Heart right ventricle (tissue), 16 donors: ENCODE measurements at regions not wholly inside any gene's neighbourhood (a gene's known extent, or its start where the extent isn't known, plus 50 kb on each side); places are given as distances from the start of the nearest gene placed in this dataset.

Experiments used
- ATAC-seq, 8 donors: fragments of 200-7000 bp; cut with Tn5 transposase; one replicate each; pipeline ENCODE4 v1.9.1; 2020; ENCODE audit warnings: mild to moderate bottlenecking in 8 of 8, moderate library complexity in 8 of 8, moderate number of reproducible peaks in 1 of 8
- DNase-seq, 2 donors: peaks; one replicate each; pipeline ENCODE4 v3.0.0-alpha.2; 2020
- H3K27ac ChIP-seq, 10 donors: fragments of 200-600 bp; sonication (generic) in 2 of 10; one replicate each; pipeline versions ENCODE4 v1.5.0 to v1.8.0; 2020 to 2022; ENCODE audit warnings: mild to moderate bottlenecking in 3 of 10
- H3K27me3 ChIP-seq, 7 donors: fragments of 200-600 bp; one replicate each; pipeline ENCODE4 v1.8.0; 2021 to 2022; ENCODE audit warnings: mild to moderate bottlenecking in 2 of 7
- H3K36me3 ChIP-seq, 9 donors: fragments of 200-600 bp; sonication (generic) in 1 of 9; one replicate each; pipeline versions ENCODE4 v1.5.0 to v1.8.0; 2020 to 2022; ENCODE audit warnings: mild to moderate bottlenecking in 2 of 9
- H3K4me1 ChIP-seq, 9 donors: fragments of 200-600 bp; sonication (generic) in 1 of 9; one replicate each; pipeline versions ENCODE4 v1.5.0 to v1.8.0; 2020 to 2022; ENCODE audit warnings: mild to moderate bottlenecking in 4 of 9
- H3K4me3 ChIP-seq, 10 donors: fragments of 200-600 bp; sonication (generic) in 2 of 10; one replicate each; pipeline versions ENCODE4 v1.5.0 to v1.8.0; 2020 to 2022; ENCODE audit warnings: mild to moderate bottlenecking in 7 of 10, moderate library complexity in 2 of 10
- H3K9me3 ChIP-seq, 11 donors: fragments of 200-600 bp in 10 of 11; sonication (generic) in 2 of 11; one replicate each; pipeline versions ENCODE4 v1.5.0 to v1.8.0; 2013 to 2022; ENCODE audit warnings: mild to moderate bottlenecking in 2 of 11, control low read depth in 1 of 11, moderate library complexity in 1 of 11
- WGBS, 2 donors: extraction: QIAGEN DNeasy Blood & Tissue Kit; methylation state at CpG; one replicate each; pipeline ENCODE4 v1.1.7; 2013; ENCODE audit warnings: inconsistent platforms in 1 of 2; 5-methylcytosine and 5-hydroxymethylcytosine counted together
- intact Hi-C, 10 donors: fragments of 100-400 bp; cut with DNase I; formaldehyde crosslinking; loops; one replicate each; pipeline versions ENCODE4 v1.11.1 to v1.14.2; 2022
- TF ChIP-seq, protein P1 (sequence below), 9 donors: fragments of 200-600 bp; sonication (generic) in 2 of 9; IDR thresholded peaks; one replicate each; pipeline versions ENCODE4 v1.5.0 to v1.8.0; 2021 to 2022; ENCODE audit warnings: antibody characterized with exemption in 9 of 9, mild to moderate bottlenecking in 5 of 9, moderate library complexity in 1 of 9
- donor health status: Arrhythmogenic right ventricular cardiomyopathy.
- donor health status: ischemic (EF 13 %, LVEDD 7.1; RV severe dilation, severe dysfunction).
- donor health status: healthy with polysubstance abuse.
- donor health status: DM: no; HTN: yes; CAD: no.
- donor health status: DM: no; HTN: no; CAD: no.
- donor health status: ischemic (EF 25% LVEDD 6.9; RV normal size, moderate dysfunction).
- donor health status: ischemic (EF 25% LVEDD 5.7; RV mildly dilated, moderate dysfunction).
- donor health status: healthy.
- donor health status: DM: yes; HTN: yes; CAD: no.
- donor health status: Ischemic cardiomyopathy.
- donor health status: ischemic (EF 35%, LVEDD 5.7; RV mildly dilated, moderate dysfunction).
- donor health status: nonischemic (EF 11% LVEDD 7.7; RV severe dilation, severe dysfunction).
- donor health status: DM: yes; HTN: yes; CAD: no.
- donor health status: PGD.
- donor health status: ischemic (EF 29% LVEDD 5.4; RV normal size, mild dysfunction).
- donor health status: nonischemic (EF 23%, LVEDD 6.1; RV moderate dilation, normal function).

DNA sequence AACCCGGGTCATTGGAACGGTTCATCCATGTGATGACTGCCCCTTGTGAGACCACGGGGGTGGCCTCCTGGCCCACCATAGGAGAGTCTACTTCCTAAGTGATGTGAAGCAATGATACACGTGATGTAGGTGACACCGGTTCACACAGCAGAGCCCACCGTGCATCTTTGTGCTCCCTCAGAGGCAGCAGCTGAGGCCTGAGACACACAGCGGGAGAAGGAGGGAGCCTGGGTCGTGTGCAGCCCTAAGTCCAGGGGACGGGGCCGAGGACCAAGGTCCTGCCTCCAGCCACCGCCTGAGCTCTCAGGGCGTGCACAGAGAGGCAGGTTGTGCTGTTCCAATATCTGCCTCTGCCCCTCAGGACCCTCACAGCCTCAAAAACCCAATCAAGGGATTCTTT lies 377.2 kb upstream of the SALL3 start:
- WGBS, 2 donors: 84 to 88% methylated on average over 12 of the region's 12 CpGs
- no peak for DNase-seq

DNA sequence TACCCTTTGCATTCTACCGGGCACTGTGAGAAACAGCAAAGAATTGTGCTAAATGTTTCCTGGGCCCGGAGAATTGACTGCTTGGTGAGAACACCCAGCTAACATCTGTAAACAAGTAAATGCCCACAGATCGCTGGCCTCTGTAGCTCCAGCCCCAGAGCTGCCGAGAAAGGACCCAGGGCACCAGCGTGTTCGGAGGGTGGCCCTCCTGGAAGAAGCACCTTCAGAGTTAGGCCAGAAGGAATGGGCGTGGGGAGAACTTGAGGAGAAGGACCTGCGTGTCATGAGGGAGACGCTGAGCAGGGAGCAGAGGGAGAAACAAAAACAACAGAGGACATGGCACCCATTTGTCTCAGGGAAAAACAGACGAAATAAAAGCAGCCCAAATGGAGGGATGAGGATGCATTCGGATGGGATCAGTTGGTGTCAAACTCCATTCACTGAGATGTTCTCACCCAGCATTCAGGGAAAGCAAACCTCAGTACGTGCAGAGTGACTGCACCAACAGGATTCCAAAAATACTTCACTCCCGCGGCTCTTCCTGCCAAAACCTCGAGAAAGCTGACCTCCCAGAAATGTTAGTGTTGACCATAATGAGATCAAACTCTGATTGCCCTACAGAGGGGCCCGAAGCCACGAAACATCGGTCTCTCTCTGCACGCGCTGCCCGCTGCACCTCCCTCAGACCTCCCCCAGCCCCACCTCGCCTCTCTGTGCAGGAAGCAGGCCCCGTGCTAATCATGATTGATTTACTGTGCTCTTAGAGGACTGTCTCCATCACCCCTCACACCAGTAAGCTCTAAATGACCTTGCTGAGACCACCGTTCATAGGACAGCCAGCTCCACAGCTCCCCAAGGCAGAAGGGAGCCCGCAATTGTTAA lies 376.3 kb upstream of the SALL3 start:
- Histone ChIP-seq H3K36me3 (no peaks in the 10 kb centered on the region), H3K27me3 (peaks cover 0 to 17% (median 4%) of the 10 kb centered on the region in 7 donors), H3K9me3 (no peaks in the 10 kb centered on the region), H3K4me1 (no peaks in the 10 kb centered on the region), H3K4me3 (no peak overlapping the region), H3K27ac (no peak overlapping the region)
- WGBS, 2 donors: 58 to 64% methylated on average over 25 of the region's 25 CpGs
- intact Hi-C loops: no loop called here
- DNase-seq (no peak), ATAC-seq (no peak)
- TF ChIP-seq, protein P1, sequence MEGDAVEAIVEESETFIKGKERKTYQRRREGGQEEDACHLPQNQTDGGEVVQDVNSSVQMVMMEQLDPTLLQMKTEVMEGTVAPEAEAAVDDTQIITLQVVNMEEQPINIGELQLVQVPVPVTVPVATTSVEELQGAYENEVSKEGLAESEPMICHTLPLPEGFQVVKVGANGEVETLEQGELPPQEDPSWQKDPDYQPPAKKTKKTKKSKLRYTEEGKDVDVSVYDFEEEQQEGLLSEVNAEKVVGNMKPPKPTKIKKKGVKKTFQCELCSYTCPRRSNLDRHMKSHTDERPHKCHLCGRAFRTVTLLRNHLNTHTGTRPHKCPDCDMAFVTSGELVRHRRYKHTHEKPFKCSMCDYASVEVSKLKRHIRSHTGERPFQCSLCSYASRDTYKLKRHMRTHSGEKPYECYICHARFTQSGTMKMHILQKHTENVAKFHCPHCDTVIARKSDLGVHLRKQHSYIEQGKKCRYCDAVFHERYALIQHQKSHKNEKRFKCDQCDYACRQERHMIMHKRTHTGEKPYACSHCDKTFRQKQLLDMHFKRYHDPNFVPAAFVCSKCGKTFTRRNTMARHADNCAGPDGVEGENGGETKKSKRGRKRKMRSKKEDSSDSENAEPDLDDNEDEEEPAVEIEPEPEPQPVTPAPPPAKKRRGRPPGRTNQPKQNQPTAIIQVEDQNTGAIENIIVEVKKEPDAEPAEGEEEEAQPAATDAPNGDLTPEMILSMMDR (IDR thresholded peaks at IDR 0.05): no peak

More for the DNA sequence above, 377.2 kb upstream of the SALL3 start:
- Histone ChIP-seq H3K27ac (no peak overlapping the region), H3K4me3 (no peak overlapping the region), H3K27me3 (peaks cover 0 to 12% (median 3%) of the 10 kb centered on the region in 7 donors), H3K9me3 (no peaks in the 10 kb centered on the region), H3K4me1 (no peaks in the 10 kb centered on the region), H3K36me3 (no peaks in the 10 kb centered on the region)
- ATAC-seq: no peak
- TF ChIP-seq, protein P1 (IDR thresholded peaks at IDR 0.05): no peak
- intact Hi-C loops: no loop called here

DNA sequence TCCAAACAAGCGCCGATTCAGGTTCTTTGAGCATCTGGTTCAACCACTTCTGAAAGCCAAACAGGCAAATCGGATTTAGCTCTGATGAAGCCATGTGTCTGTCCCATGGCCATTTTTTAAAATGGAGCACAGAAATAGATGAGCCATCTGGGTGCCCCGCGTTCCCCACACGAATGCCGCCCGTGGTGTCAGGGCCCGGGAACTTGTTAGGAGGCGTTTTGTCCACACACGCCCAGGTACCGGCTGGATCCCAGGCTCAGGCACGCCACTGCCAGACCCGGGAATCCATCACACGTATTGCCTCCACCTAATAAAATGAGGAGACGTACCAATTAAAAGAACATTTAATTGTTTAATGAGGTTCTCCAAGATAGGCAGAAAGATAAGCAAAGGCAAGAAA lies 374.4 kb upstream of the SALL3 start:
- peaks cover 0 to 21% (median 4%) of the 10 kb centered on the region in 7 donors for H3K27me3 ChIP-seq
- TF ChIP-seq, protein P1 (IDR thresholded peaks at IDR 0.05): no peak
- no peak for ATAC-seq
- no peak for DNase-seq
- H3K9me3 ChIP-seq: no peaks in the 10 kb centered on the region
- intact Hi-C loops: no loop called here
- no peak overlapping the region for H3K4me3 ChIP-seq
- no peaks in the 10 kb centered on the region for H3K36me3 ChIP-seq
- no peak overlapping the region for H3K27ac ChIP-seq
- 95 to 96% methylated on average over 16 of the region's 16 CpGs for WGBS, 2 donors
- H3K4me1 ChIP-seq: no peaks in the 10 kb centered on the region

DNA sequence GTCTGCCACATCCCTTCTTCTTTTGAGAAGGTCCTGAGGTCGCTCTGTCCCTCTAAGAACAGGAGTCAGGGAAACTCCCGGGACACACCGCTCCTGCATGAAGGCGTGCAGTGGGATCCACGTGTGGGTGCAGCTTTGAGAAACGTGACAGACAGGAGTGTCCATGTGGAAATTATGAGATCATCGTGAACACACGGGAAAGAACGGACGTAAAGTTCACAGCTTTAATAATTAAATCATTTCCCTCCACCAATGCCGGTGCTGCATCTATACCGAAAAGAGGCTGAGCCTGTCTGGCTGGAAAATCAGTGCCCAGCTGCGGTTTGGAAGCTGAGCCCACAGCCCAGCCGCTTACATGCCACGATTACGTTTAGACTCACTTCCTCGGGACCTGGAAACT lies 372.4 kb upstream of the SALL3 start:
- intact Hi-C loops: no loop called here
- DNase-seq (no peak), ATAC-seq (no peak)
- Histone ChIP-seq H3K27me3 (peaks cover 0 to 16% (median 3%) of the 10 kb centered on the region in 7 donors), H3K27ac (no peak overlapping the region), H3K4me3 (no peak overlapping the region), H3K9me3 (no peaks in the 10 kb centered on the region), H3K36me3 (no peaks in the 10 kb centered on the region), H3K4me1 (no peaks in the 10 kb centered on the region)
- 79 to 82% methylated on average over 17 of the region's 17 CpGs for WGBS, 2 donors
- TF ChIP-seq, protein P1 (IDR thresholded peaks at IDR 0.05): no peak
